ENCODE measurements at regions not wholly inside any gene's neighbourhood (a gene's known extent, or its start where the extent isn't known, plus 50 kb on each side); places are given as distances from the start of the nearest gene placed in this dataset.
"Not testable (repeated sequence)": the region's sequence is repeated elsewhere in the genome, so short reads cannot be mapped to it uniquely, and the experiment has no call there.

DNA sequence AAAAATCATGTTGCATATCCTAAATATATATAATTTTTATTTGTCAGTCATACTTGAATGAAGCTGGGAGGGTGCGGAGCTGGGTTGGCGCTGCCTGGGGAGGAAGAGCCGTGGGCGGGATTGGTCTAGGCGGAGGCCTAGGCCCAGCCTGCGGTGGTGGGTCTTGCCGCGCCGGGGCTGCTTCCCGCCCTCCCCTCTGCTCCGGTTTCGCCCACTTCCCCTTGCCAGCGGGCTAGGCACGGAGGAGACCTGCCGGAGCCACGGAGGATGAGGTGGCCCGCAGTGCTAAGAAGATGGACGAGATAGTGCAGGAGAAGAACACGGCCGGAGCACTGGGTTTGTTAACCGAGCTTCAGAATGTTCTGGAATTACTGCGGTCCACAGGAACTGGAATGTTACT, 54.0 kb upstream of the IGFBPL1 start:
- Mint-ChIP-seq H3K4me1 (no peaks in the 10 kb centered on the region), H3K9me3 (no peaks in the 10 kb centered on the region), H3K27ac (no peak overlapping the region), H3K4me3 (no peak overlapping the region), H3K27me3 (no peaks in the 10 kb centered on the region), H3K36me3 (ENCODE audit: low read depth) (no peaks in the 10 kb centered on the region)
- CTCF ChIA-PET = no interaction called here
- DNase-seq = no peak
- POLR2A ChIA-PET = no interaction called here

DNA sequence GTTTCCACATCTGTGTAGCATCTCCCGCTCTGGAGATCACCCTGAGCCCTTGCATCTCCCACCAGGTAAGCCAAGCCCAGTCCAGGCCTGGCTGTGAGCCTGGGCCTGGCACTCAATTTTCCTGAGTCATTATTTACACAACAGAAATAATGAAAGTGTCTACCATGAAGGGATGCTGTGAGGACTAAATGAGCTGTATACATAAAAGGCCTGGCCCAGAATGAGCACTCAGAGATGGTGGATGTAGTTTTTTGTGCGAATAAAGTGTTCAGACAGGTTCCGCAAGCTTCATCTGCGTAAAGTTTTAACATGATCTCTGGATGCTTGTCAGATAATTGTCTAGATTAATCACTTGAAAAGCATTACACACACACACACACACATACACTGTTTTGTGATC, 50.2 kb upstream of the IGFBPL1 start:
- H3K4me1 Mint-ChIP-seq; H3K36me3 Mint-ChIP-seq (ENCODE audit: low read depth); DNase-seq; POLR2A ChIA-PET; H3K27me3 Mint-ChIP-seq; H3K27ac Mint-ChIP-seq; H3K9me3 Mint-ChIP-seq; CTCF ChIA-PET; H3K4me3 Mint-ChIP-seq: not testable (repeated sequence)
